ENCODE measurements at regions not wholly inside any gene's neighbourhood (a gene's known extent, or its start where the extent isn't known, plus 50 kb on each side); places are given as distances from the start of the nearest gene placed in this dataset.

GRCh38 chr1:230493264-230493663, 67.1 kb upstream of the PGBD5 start:
- TF ChIP-seq TAF1 (IDR thresholded peaks at IDR 0.05; ENCODE audit: low read depth, low read length) (no peak), POLR2AphosphoS5 (IDR thresholded peaks at IDR 0.05; ENCODE audit: low read depth, low read length) (no peak), POLR2A (IDR thresholded peaks at IDR 0.05; ENCODE audit: low read depth, low read length) (no peak), SPI1 (IDR thresholded peaks at IDR 0.05; ENCODE audit: low read depth, low read length) (no peak), PAX5 (IDR thresholded peaks at IDR 0.05; ENCODE audit: insufficient read depth, low read length, severe bottlenecking) (no peak)
